ENCODE measurements at regions not wholly inside any gene's neighbourhood (a gene's known extent, or its start where the extent isn't known, plus 50 kb on each side); places are given as distances from the start of the nearest gene placed in this dataset.

DNA sequence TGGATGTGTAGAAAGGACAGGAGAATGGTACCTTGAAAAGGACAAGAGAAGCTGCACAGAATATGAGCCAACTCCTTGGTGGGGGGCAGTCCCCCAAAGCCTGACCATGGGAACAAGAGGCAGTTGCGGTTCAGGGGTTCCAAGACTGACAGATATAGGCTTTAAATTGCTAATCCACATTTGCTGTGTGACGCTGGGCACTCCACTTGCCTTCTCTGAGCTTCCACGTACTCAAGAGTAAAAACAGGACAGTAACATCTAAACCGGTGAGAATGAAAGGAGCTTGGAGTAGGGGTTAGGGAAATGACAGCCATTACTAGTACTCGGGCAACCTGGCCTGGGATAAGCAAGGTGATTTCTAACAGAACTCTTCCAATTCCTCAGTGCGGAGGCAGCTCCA lies 57.9 kb upstream of the LRFN2 start:
- DNase-seq (ENCODE audit: low read depth in 3 of 3, low spot score in 2 of 3), result no peak

- no peak for DNase-seq (ENCODE audit: low read depth in 3 of 3, low spot score in 2 of 3)
Measured at GRCh38 chr6:40642837-40643236, 55.7 kb upstream of the LRFN2 start.

DNA sequence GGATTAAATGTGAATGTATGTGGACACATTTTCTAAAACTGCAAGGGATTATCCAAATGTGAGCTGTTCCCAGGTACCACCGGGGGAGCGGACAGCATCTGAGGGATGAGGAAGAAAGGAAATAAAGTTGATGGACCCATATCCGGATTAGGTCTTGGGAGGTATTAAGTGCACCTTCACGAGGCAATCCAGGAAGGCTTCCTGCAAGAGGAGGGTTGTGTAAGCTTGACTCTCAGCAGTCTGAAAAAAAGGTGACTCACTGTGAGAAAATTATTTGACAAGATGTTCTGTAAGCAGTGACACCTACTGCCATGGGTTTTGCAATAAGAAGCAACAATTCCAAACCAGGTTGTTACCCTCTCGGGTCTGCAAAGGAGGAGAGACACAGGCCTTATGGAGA lies 55.0 kb upstream of the LRFN2 start:
- no peak for DNase-seq (ENCODE audit: low read depth in 3 of 3, low spot score in 2 of 3)

DNA sequence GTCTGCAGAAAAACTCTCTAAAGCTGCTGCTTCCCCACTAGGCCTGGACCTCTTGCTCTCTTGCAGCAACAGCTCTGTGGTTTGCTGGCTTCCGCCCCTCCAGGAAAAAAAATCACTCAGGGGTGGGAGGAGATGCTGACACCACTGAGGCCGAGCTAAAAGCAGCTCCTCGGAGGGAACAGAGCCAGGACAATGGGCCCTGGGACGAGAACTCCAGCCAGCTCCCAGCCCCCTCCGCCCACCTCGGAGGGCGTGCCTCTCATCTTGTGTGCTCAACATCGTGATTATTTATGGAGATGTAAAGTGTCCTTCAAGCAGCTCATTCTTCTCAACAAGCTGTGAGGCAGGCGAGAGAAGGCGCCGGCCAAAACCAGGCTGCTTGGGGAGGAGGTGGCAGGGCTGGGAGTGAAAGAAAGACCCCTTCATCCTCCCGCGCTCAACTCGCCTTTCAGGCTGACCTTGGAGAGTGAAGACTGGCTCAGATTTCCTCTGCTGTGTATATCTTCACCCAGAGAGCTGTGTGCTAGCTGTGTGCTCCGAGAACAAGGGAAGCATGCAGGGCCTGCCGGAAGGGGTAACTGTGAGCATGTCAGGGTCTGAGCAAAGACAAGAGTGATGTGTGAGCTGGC lies 53.5 kb upstream of the LRFN2 start:
- peak in 2 of 3 donors; percentile 48 to 60 for DNase-seq (ENCODE audit: low read depth in 3 of 3, low spot score in 2 of 3)
